D721Med (cell line): ENCODE measurements at regions not wholly inside any gene's neighbourhood (a gene's known extent, or its start where the extent isn't known, plus 50 kb on each side); places are given as distances from the start of the nearest gene placed in this dataset.

Experiments
- DNase-seq: peaks from one replicate; pipeline ENCODE4 v3.0.0; 2011; ENCODE audit warnings: low spot score; ENCODE audit not compliant: insufficient read length
- FAIRE-seq: peaks from 2 replicates; lab custom pipeline; 2011; peaks lifted over from hg19 to GRCh38; lab: Jason Lieb, UNC
- TF ChIP-seq, protein P1 (sequence below): IDR thresholded peaks from 2 replicates; pipeline ENCODE4 v1.5.1; 2012; ENCODE audit warnings: mild to moderate bottlenecking, control low read depth; ENCODE audit not compliant: insufficient read depth; ENCODE audit errors: missing control alignments

DNA sequence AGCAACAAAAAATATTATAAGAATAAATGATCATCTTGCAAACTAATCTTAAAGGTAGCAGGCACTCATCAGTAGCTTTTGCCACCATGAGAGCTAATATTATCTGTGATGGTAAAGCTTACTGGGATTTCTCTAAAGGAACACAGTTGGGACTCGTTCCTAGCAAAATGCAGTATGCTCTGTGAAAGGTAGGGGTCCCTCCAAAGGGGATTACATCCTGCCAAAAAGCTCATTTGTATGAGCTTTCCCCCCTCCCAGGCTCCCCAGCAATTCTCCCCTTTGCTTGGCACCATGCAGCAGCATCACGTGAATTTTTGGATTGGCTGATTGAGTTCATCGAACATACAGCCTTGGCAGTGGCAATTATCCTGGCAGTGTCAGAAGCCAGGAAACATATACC, 361.0 kb upstream of the PLSCR5 start:
- DNase-seq (no peak), FAIRE-seq (no peak)
- TF ChIP-seq, protein P1, sequence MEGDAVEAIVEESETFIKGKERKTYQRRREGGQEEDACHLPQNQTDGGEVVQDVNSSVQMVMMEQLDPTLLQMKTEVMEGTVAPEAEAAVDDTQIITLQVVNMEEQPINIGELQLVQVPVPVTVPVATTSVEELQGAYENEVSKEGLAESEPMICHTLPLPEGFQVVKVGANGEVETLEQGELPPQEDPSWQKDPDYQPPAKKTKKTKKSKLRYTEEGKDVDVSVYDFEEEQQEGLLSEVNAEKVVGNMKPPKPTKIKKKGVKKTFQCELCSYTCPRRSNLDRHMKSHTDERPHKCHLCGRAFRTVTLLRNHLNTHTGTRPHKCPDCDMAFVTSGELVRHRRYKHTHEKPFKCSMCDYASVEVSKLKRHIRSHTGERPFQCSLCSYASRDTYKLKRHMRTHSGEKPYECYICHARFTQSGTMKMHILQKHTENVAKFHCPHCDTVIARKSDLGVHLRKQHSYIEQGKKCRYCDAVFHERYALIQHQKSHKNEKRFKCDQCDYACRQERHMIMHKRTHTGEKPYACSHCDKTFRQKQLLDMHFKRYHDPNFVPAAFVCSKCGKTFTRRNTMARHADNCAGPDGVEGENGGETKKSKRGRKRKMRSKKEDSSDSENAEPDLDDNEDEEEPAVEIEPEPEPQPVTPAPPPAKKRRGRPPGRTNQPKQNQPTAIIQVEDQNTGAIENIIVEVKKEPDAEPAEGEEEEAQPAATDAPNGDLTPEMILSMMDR: no peak

DNA sequence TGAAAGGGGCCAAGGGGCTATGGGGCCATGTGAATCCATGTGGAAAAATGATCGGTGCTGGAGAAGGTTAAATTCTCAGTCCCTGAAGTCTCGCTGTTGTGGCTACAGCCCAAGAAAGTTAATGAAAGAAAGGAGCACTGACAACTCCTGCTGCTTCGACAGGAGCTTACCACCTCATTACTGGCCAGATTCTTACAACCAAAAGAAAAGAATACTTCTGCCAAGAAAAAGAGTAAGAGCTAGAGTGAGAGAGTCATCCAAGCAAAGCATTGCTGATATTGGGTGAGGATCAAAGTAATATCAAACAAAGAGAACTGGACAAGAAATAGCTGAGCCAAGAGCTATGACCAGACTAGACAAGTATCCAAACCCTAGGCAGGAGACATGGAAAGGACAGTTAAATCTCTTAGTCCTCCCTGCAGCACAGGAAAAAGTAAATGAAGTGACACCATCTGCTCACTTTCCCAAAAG, 348.4 kb upstream of the PLSCR5 start:
- DNase-seq (no peak), FAIRE-seq (no peak)
- TF ChIP-seq, protein P1: no peak

DNA sequence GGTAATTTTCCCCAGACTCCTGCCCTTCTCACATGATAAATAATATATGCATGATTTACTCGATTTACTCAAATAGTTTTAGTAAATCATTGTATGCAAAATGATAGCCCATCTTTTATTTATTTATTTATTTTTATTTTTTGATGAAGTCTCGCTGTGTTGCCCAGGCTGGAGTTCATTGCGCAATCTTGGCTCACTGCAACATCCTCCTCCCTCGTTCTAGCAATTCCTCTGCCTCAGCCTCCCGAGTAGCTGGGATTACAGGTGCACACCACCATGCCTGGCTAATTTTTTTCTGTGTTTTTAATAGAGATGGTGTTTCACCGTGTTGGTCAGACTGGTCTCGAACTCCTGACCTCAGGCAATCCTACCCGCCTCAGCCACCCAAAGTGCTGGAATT, 343.8 kb upstream of the PLSCR5 start:
- TF ChIP-seq, protein P1: no peak
- FAIRE-seq: no peak
- DNase-seq: no peak

DNA sequence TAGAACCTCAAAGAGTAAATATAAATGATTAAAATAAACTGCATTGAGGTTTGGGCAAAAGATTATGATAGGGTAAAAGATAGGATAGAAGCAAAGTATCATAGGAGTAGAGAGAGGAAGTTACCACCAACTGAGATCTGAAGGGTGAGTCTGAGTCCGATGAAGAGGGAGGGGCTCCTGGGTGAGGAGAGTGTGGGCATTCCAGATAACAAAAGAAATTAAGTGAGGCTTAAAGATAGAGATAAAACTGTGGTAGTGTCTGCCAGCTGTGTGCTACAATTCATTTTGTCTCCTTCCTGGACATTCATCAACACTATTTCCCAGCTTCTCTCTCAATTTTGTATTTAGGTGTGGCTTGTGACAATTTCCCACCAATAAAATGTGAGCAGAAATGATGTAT, 343.0 kb upstream of the PLSCR5 start:
- DNase-seq (no peak), FAIRE-seq (no peak)
- TF ChIP-seq, protein P1: no peak

DNA sequence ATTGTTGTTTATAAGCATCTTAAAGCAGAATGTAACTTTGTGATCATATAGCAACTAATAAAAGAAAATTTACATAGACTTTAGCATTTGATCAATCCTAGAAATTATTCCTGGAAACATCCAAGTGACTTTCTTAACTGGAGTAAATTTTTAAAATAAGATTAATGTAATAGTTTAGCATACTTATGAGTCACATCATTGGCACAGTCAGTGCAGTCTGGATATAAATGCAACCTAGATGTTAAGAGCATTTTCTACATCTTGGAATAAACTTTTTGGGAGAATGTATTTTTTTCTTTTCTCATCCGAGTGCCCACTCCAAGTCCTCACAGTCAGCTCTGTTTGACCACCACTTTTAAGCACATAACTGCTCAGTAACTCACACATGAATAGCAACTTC, 324.6 kb upstream of the PLSCR5 start:
- TF ChIP-seq, protein P1: no peak
- no peak for DNase-seq
- FAIRE-seq: no peak

DNA sequence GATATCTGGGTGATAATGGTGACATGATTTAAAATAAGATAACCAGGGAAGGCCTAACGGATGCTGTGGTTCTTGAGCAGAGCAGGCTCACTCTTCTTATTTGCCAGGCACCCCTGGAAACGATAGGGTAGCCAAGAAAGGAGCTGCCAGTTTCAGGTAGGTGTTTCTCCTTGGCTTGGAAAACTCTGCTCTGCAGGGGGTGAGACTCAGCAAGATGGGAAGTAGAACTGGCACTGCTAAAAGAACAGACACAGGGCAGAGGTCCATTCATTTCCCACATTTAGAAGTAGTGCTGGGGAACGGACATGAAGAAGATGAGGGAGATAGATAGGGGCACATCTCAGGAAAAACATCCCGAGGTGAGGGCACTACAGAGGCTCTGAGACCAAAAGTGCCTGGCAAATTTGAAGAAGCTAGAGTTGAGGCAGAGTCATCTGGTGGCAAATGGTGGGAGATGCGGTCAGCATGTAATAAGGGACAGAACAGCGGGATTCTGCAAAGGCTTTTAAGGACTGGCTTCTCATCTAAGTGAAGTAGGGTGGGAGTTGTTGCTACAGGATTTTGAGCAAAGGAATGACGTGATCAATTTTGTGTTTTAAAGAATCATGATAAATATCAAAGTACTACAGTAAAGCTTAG, 323.4 kb upstream of the PLSCR5 start:
- DNase-seq (no peak), FAIRE-seq (no peak)
- TF ChIP-seq, protein P1: no peak

DNA sequence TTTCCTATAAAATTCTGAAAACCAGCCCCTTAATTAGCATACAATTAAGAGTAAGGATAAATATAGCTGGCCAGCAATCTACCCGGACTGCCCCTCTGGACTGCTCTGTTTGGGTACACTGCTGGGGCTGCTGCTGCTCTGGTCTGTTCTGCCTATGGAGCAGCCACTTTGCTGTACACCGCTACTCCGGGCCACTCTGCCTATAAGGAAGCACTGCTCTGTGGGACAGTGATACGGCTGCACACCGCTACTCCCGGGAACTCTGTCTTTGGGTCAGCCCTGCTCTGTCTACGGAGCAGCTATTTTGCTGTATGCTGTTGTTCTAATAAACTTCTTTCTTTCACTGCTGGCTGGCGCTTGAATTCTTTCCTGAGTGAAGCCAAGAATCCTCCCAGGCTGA, 316.5 kb upstream of the PLSCR5 start:
- TF ChIP-seq, protein P1: no peak
- DNase-seq (no peak), FAIRE-seq (no peak)
